GM23338 (cell line): ENCODE measurements at regions not wholly inside any gene's neighbourhood (a gene's known extent, or its start where the extent isn't known, plus 50 kb on each side); places are given as distances from the start of the nearest gene placed in this dataset.

Experiments
- CREB1 ChIP-seq: fragments of 250-450 bp; sonication (Bioruptor Pico); IDR thresholded peaks from 2 replicates; pipeline ENCODE4 v1.5.0; 2020; ENCODE audit warnings: low read depth, mild to moderate bottlenecking, moderate library complexity
- EZH2 ChIP-seq: fragments of 200-600 bp; sonication (generic); IDR thresholded peaks from one replicate; pipeline ENCODE4 v1.8.0; 2017; ENCODE audit warnings: antibody characterized with exemption, mild to moderate bottlenecking, low read depth; ENCODE audit not compliant: unreplicated experiment
- EZH2phosphoT487 ChIP-seq: fragments of 200-600 bp; sonication (generic); IDR thresholded peaks from one replicate; pipeline ENCODE4 v1.8.1; 2018; ENCODE audit warnings: antibody characterized with exemption; ENCODE audit not compliant: unreplicated experiment
- POLR2AphosphoS5 ChIP-seq: IDR thresholded peaks from 2 replicates; pipeline ENCODE4 v1.6.1; 2016; ENCODE audit warnings: antibody characterized with exemption, low read depth
- TF ChIP-seq, protein P1 (sequence below): IDR thresholded peaks from one replicate; pipeline ENCODE4 v1.6.1; 2018; ENCODE audit warnings: antibody characterized with exemption; ENCODE audit not compliant: unreplicated experiment
- TF ChIP-seq, protein P2 (sequence below), 2 experiments: fragments of 200-600 bp in 1 of 2; sonication (generic) in 1 of 2; conservative IDR thresholded peaks; 2 replicates each; pipeline versions ENCODE4 v1.5.1 to v1.6.1; 2016 to 2017; ENCODE audit warnings: antibody characterized with exemption in 2 of 2, low read depth in 2 of 2, mild to moderate bottlenecking in 2 of 2, moderate library complexity in 1 of 2
- TF ChIP-seq, protein P3 (sequence below): fragments of 250-450 bp; sonication (Bioruptor Pico); IDR thresholded peaks from 2 replicates; pipeline ENCODE4 v1.5.0; 2020; ENCODE audit warnings: mild to moderate bottlenecking, moderate library complexity

DNA sequence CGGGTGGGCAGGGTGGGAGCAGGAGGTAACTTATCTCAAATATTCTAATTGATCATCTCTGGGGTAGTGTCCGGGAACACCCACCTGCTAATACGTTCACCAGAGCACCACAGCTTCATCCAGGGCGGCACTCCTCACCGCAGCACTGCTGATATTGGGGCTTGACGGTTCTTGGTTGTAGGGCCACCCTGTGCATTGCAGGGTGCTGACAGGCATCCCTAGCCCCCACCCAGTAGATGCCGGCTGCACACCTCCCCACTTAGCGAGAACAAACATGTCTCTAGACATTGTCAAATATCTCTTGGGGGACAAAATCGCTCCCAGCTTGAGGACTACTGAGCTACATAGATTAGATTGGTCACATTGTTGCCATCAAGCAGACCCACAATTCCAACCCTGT lies 73.9 kb upstream of the WASF3 start:
- TF ChIP-seq, protein P1, sequence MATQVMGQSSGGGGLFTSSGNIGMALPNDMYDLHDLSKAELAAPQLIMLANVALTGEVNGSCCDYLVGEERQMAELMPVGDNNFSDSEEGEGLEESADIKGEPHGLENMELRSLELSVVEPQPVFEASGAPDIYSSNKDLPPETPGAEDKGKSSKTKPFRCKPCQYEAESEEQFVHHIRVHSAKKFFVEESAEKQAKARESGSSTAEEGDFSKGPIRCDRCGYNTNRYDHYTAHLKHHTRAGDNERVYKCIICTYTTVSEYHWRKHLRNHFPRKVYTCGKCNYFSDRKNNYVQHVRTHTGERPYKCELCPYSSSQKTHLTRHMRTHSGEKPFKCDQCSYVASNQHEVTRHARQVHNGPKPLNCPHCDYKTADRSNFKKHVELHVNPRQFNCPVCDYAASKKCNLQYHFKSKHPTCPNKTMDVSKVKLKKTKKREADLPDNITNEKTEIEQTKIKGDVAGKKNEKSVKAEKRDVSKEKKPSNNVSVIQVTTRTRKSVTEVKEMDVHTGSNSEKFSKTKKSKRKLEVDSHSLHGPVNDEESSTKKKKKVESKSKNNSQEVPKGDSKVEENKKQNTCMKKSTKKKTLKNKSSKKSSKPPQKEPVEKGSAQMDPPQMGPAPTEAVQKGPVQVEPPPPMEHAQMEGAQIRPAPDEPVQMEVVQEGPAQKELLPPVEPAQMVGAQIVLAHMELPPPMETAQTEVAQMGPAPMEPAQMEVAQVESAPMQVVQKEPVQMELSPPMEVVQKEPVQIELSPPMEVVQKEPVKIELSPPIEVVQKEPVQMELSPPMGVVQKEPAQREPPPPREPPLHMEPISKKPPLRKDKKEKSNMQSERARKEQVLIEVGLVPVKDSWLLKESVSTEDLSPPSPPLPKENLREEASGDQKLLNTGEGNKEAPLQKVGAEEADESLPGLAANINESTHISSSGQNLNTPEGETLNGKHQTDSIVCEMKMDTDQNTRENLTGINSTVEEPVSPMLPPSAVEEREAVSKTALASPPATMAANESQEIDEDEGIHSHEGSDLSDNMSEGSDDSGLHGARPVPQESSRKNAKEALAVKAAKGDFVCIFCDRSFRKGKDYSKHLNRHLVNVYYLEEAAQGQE: no peak
- TF ChIP-seq, protein P2, sequence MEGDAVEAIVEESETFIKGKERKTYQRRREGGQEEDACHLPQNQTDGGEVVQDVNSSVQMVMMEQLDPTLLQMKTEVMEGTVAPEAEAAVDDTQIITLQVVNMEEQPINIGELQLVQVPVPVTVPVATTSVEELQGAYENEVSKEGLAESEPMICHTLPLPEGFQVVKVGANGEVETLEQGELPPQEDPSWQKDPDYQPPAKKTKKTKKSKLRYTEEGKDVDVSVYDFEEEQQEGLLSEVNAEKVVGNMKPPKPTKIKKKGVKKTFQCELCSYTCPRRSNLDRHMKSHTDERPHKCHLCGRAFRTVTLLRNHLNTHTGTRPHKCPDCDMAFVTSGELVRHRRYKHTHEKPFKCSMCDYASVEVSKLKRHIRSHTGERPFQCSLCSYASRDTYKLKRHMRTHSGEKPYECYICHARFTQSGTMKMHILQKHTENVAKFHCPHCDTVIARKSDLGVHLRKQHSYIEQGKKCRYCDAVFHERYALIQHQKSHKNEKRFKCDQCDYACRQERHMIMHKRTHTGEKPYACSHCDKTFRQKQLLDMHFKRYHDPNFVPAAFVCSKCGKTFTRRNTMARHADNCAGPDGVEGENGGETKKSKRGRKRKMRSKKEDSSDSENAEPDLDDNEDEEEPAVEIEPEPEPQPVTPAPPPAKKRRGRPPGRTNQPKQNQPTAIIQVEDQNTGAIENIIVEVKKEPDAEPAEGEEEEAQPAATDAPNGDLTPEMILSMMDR (conservative IDR thresholded peaks at IDR 0.05; ENCODE audit: low read depth in 2 of 2): no peak
- no peak for TF ChIP-seq POLR2AphosphoS5
- no peak for TF ChIP-seq CREB1
- TF ChIP-seq EZH2phosphoT487: no peak
- no peak for TF ChIP-seq EZH2
- TF ChIP-seq, protein P3, sequence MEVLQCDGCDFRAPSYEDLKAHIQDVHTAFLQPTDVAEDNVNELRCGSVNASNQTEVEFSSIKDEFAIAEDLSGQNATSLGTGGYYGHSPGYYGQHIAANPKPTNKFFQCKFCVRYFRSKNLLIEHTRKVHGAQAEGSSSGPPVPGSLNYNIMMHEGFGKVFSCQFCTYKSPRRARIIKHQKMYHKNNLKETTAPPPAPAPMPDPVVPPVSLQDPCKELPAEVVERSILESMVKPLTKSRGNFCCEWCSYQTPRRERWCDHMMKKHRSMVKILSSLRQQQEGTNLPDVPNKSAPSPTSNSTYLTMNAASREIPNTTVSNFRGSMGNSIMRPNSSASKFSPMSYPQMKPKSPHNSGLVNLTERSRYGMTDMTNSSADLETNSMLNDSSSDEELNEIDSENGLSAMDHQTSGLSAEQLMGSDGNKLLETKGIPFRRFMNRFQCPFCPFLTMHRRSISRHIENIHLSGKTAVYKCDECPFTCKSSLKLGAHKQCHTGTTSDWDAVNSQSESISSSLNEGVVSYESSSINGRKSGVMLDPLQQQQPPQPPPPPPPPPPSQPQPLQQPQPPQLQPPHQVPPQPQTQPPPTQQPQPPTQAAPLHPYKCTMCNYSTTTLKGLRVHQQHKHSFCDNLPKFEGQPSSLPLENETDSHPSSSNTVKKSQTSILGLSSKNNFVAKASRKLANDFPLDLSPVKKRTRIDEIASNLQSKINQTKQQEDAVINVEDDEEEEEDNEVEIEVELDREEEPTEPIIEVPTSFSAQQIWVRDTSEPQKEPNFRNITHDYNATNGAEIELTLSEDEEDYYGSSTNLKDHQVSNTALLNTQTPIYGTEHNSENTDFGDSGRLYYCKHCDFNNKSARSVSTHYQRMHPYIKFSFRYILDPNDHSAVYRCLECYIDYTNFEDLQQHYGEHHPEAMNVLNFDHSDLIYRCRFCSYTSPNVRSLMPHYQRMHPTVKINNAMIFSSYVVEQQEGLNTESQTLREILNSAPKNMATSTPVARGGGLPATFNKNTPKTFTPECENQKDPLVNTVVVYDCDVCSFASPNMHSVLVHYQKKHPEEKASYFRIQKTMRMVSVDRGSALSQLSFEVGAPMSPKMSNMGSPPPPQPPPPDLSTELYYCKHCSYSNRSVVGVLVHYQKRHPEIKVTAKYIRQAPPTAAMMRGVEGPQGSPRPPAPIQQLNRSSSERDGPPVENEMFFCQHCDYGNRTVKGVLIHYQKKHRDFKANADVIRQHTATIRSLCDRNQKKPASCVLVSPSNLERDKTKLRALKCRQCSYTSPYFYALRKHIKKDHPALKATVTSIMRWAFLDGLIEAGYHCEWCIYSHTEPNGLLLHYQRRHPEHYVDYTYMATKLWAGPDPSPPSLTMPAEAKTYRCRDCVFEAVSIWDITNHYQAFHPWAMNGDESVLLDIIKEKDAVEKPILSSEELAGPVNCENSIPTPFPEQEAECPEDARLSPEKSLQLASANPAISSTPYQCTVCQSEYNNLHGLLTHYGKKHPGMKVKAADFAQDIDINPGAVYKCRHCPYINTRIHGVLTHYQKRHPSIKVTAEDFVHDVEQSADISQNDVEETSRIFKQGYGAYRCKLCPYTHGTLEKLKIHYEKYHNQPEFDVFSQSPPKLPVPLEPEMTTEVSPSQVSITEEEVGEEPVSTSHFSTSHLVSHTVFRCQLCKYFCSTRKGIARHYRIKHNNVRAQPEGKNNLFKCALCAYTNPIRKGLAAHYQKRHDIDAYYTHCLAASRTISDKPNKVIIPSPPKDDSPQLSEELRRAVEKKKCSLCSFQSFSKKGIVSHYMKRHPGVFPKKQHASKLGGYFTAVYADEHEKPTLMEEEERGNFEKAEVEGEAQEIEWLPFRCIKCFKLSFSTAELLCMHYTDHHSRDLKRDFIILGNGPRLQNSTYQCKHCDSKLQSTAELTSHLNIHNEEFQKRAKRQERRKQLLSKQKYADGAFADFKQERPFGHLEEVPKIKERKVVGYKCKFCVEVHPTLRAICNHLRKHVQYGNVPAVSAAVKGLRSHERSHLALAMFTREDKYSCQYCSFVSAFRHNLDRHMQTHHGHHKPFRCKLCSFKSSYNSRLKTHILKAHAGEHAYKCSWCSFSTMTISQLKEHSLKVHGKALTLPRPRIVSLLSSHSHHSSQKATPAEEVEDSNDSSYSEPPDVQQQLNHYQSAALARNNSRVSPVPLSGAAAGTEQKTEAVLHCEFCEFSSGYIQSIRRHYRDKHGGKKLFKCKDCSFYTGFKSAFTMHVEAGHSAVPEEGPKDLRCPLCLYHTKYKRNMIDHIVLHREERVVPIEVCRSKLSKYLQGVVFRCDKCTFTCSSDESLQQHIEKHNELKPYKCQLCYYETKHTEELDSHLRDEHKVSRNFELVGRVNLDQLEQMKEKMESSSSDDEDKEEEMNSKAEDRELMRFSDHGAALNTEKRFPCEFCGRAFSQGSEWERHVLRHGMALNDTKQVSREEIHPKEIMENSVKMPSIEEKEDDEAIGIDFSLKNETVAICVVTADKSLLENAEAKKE (CRISPR knock-in tag): no peak
